OCI-LY7 (cell line): ENCODE measurements at regions not wholly inside any gene's neighbourhood (a gene's known extent, or its start where the extent isn't known, plus 50 kb on each side); places are given as distances from the start of the nearest gene placed in this dataset.

Experiments used
- BruUV-seq: library from RNA; stranded (reverse); fragments of 400-500 nt; replicated peaks from 2 replicates; lab custom pipeline; 2021; lab: Mats Ljungman, UMichigan
- CTCF ChIA-PET: fragments of 300-600 bp; sonication (Branson Sonifier 250); formaldehyde crosslinking; loops from one replicate; lab custom pipeline; 2022; ENCODE audit warnings: antibody characterized with exemption; ENCODE audit not compliant: unreplicated experiment; lab: Charles Lee
- POLR2A ChIA-PET: fragments of 300-600 bp; sonication (Branson Sonifier 250); formaldehyde crosslinking; loops from one replicate; lab custom pipeline; 2022; ENCODE audit warnings: antibody characterized with exemption; lab: Charles Lee
- DNase-seq: peaks from one replicate; pipeline ENCODE4 v3.0.0-alpha.2; 2015; ENCODE audit warnings: low spot score
- H2AFZ ChIP-seq: fragments of 200-600 bp; sonication (generic), shearing (Covaris generic); 2 replicates; pipeline ENCODE4 v1.6.1; 2014; ENCODE audit warnings: mild to moderate bottlenecking, antibody characterized with exemption, low read length, moderate library complexity
- H3K27ac ChIP-seq: fragments of 200-600 bp; sonication (generic); 2 replicates; pipeline ENCODE4 v1.5.1; 2014; ENCODE audit warnings: mixed run types, low read depth, mild to moderate bottlenecking, moderate library complexity, low read length, inconsistent platforms; ENCODE audit not compliant: poor library complexity, severe bottlenecking
- H3K36me3 ChIP-seq: fragments of 200-600 bp; sonication (generic); 2 replicates; pipeline ENCODE4 v1.6.1; 2014; ENCODE audit warnings: mild to moderate bottlenecking, antibody characterized with exemption, low read length, moderate library complexity, mixed read lengths; ENCODE audit not compliant: insufficient read depth
- H3K4me1 ChIP-seq: fragments of 200-600 bp; sonication (generic); 2 replicates; pipeline ENCODE4 v1.5.1; 2014; ENCODE audit warnings: mild to moderate bottlenecking, low read length; ENCODE audit not compliant: insufficient read depth, poor library complexity, severe bottlenecking
- H3K4me2 ChIP-seq: fragments of 200-600 bp; sonication (generic); 2 replicates; pipeline ENCODE4 v1.6.1; 2014; ENCODE audit warnings: mild to moderate bottlenecking, low read length
- H3K4me3 ChIP-seq: fragments of 200-600 bp; sonication (generic); 2 replicates; pipeline ENCODE4 v1.5.1; 2014; ENCODE audit warnings: mild to moderate bottlenecking, low read depth, low read length; ENCODE audit not compliant: poor library complexity, severe bottlenecking
- H3K79me2 ChIP-seq: fragments of 200-600 bp; sonication (generic); 2 replicates; pipeline ENCODE4 v1.6.1; 2016; ENCODE audit warnings: low read depth, mild to moderate bottlenecking, low read length, moderate library complexity, mixed read lengths; ENCODE audit not compliant: insufficient read depth
- H3K9me2 ChIP-seq: fragments of 200-600 bp; sonication (generic); 2 replicates; pipeline ENCODE4 v1.6.1; 2016; ENCODE audit warnings: mild to moderate bottlenecking, low read length, mixed read lengths; ENCODE audit not compliant: insufficient read depth
- H3K9me3 ChIP-seq: fragments of 200-600 bp; sonication (generic); 2 replicates; pipeline ENCODE4 v1.6.1; 2014; ENCODE audit warnings: mild to moderate bottlenecking, mixed run types, low read length, mixed read lengths
- H4K20me1 ChIP-seq: fragments of 200-600 bp; sonication (generic); 2 replicates; pipeline ENCODE4 v1.6.1; 2014; ENCODE audit warnings: mild to moderate bottlenecking, antibody characterized with exemption, low read length, moderate library complexity, mixed read lengths; ENCODE audit not compliant: insufficient read depth
- EZH2phosphoT487 ChIP-seq: fragments of 200-600 bp; sonication (generic); IDR thresholded peaks from 2 replicates; pipeline ENCODE4 v1.6.1; 2018; ENCODE audit warnings: low read depth, borderline replicate concordance, mild to moderate bottlenecking, mixed run types, antibody characterized with exemption, low read length, moderate library complexity, mixed read lengths
- intact Hi-C: fragments of 100-400 bp; cut with micrococcal nuclease; formaldehyde crosslinking; loops from one replicate; pipeline ENCODE4 v1.10.0; 2022; ENCODE audit not compliant: unreplicated experiment
- TF ChIP-seq, protein P1 (sequence below): fragments of 200-600 bp; sonication (generic); conservative IDR thresholded peaks from 2 replicates; pipeline ENCODE4 v1.5.1; 2014; ENCODE audit warnings: mild to moderate bottlenecking, antibody characterized with exemption, low read length, moderate library complexity, mixed read lengths

DNA sequence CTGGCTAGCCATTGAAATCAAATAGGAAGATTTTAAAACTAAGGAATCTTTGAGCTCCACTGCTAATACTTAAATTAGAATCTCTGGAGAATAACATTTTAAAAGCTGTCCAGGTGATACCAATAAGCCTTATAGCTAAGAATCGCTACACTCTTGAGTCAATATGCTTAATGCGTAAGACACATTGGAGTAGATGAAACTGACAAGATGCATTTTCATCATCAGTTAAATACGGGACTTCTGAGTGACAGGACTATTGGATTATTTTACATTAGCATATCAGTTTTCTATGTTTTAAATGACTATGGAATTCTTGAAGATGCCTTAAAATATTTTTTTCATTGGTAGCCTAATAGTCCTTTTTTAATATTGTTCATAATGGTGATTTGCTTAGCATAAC is 80.2 kb downstream of the ATOH1 start:
- ChIA-PET CTCF (no interaction called here), POLR2A (interaction anchor here (0.6 to 0.8 kb wide), 2 partner anchors 18 to 25 kb away, joined by 3 read pairs; no protein-coding TSS in a partner anchor)
- intact Hi-C loops = no loop called here
- H2AFZ ChIP-seq = no peak overlapping the region
- H3K9me2 ChIP-seq = no peaks in the 10 kb centered on the region
- no peak overlapping the region for H3K27ac ChIP-seq
- no peak for DNase-seq
- no peaks in the 10 kb centered on the region for H3K36me3 ChIP-seq
- no peak for TF ChIP-seq EZH2phosphoT487
- TF ChIP-seq, protein P1, sequence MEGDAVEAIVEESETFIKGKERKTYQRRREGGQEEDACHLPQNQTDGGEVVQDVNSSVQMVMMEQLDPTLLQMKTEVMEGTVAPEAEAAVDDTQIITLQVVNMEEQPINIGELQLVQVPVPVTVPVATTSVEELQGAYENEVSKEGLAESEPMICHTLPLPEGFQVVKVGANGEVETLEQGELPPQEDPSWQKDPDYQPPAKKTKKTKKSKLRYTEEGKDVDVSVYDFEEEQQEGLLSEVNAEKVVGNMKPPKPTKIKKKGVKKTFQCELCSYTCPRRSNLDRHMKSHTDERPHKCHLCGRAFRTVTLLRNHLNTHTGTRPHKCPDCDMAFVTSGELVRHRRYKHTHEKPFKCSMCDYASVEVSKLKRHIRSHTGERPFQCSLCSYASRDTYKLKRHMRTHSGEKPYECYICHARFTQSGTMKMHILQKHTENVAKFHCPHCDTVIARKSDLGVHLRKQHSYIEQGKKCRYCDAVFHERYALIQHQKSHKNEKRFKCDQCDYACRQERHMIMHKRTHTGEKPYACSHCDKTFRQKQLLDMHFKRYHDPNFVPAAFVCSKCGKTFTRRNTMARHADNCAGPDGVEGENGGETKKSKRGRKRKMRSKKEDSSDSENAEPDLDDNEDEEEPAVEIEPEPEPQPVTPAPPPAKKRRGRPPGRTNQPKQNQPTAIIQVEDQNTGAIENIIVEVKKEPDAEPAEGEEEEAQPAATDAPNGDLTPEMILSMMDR = no peak
- no peaks in the 10 kb centered on the region for H3K9me3 ChIP-seq
- H3K4me1 ChIP-seq = no peaks in the 10 kb centered on the region
- H4K20me1 ChIP-seq = no peaks in the 10 kb centered on the region
- BruUV-seq = no TSS peak
- no peaks in the 10 kb centered on the region for H3K79me2 ChIP-seq
- no peak overlapping the region for H3K4me2 ChIP-seq
- no peak overlapping the region for H3K4me3 ChIP-seq

DNA sequence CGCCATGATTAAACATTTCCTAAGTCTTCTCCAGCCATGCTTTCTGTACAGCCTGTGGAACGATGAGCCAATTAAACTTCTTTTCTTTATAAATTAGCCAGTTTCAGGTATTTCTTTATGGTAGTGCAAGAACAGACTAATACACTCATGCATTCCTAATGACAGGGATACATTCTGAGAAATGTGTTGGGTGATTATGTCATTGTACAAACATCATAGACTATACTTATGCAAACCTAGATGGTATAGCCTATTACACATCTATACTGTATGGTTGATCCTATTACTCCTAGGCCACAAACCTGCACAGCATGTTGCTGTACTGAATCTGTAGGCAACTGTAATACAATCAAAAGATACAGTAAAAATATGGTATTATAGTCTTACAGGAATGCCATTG is 83.1 kb downstream of the ATOH1 start:
- intact Hi-C loops = no loop called here
- ChIA-PET CTCF (no interaction called here), POLR2A (no interaction called here)
- TF ChIP-seq, protein P1 = no peak
- no peak for TF ChIP-seq EZH2phosphoT487
- no peak overlapping the region for H3K4me2 ChIP-seq
- H2AFZ ChIP-seq = no peak overlapping the region
- BruUV-seq = no TSS peak
- H3K79me2 ChIP-seq = no peaks in the 10 kb centered on the region
- H3K36me3 ChIP-seq = no peaks in the 10 kb centered on the region
- H3K9me3 ChIP-seq = no peaks in the 10 kb centered on the region
- DNase-seq = no peak
- H4K20me1 ChIP-seq = no peaks in the 10 kb centered on the region
- no peak overlapping the region for H3K27ac ChIP-seq
- no peaks in the 10 kb centered on the region for H3K4me1 ChIP-seq
- H3K4me3 ChIP-seq = no peak overlapping the region
- no peaks in the 10 kb centered on the region for H3K9me2 ChIP-seq

DNA sequence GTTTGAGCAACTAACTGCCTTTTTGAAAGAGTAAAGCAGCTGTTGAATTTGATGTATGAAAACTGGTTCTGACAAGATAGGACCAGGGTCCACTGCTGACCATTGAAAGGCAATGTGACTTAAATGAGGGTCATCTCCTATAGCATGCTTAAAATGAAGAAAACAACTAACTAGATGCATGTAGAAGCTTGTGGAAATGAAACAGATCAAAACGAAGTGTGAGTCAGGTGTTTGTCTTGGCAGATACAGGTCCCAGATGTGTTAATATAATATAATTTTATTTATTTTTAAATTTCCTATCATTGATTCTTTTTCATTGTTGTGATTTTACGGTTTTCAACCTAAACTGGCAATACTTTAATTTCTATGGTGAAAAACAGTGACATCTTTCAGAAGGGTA is 83.6 kb downstream of the ATOH1 start:
- CTCF ChIA-PET = no interaction called here
- intact Hi-C loops = no loop called here
- no peaks in the 10 kb centered on the region for H3K9me2 ChIP-seq

More for the DNA sequence above, 83.6 kb downstream of the ATOH1 start:
- Histone ChIP-seq H2AFZ (no peak overlapping the region), H3K4me2 (no peak overlapping the region), H3K9me3 (no peaks in the 10 kb centered on the region), H3K79me2 (no peaks in the 10 kb centered on the region), H3K4me1 (no peaks in the 10 kb centered on the region), H3K36me3 (no peaks in the 10 kb centered on the region), H4K20me1 (no peaks in the 10 kb centered on the region), H3K27ac (no peak overlapping the region), H3K4me3 (no peak overlapping the region)
- POLR2A ChIA-PET = no interaction called here
- DNase-seq = no peak
- no TSS peak for BruUV-seq
- TF ChIP-seq, protein P1 = no peak
- no peak for TF ChIP-seq EZH2phosphoT487
